ENCODE measurements at regions not wholly inside any gene's neighbourhood (a gene's known extent, or its start where the extent isn't known, plus 50 kb on each side); places are given as distances from the start of the nearest gene placed in this dataset.

- ChIA-PET POLR2A (no interaction called here), CTCF (ENCODE audit: low intra/inter-chr PET ratio, low total read pairs) (no interaction called here)
- H3K9ac ChIP-seq (ENCODE audit: insufficient read depth, low read depth, low read length): no peak overlapping the region
- no TSS peak for BruUV-seq (replicated peaks)
- H3K4me1 ChIP-seq (ENCODE audit: insufficient read depth, low read length): no peaks in the 10 kb centered on the region
- DNase-seq (ENCODE audit: low spot score) (no peak), FAIRE-seq (no peak), ATAC-seq (no peak)
- no peaks in the 10 kb centered on the region for H3K79me2 ChIP-seq (ENCODE audit: insufficient read depth, low read length)
- WGBS (ENCODE audit: low lambda C conversion rate): 23% methylated on average over 4 of the region's 4 CpGs
- H2AFZ ChIP-seq (ENCODE audit: low read length): no peak overlapping the region
- H3K27me3 ChIP-seq (ENCODE audit: control insufficient read depth in 1 of 2, insufficient read depth in 2 of 2, low read length in 2 of 2): no peaks in the 10 kb centered on the region; a peak in 1 of 5 replicates
- in situ Hi-C loops (cut with HindIII; ENCODE audit: extremely low pct_ligation_motif_present, low pct_unique_long_range_greater_than_20kb): no loop called here
- H3K36me3 ChIP-seq (replicated peaks in 1 of 2; ENCODE audit: control insufficient read depth in 1 of 2, insufficient read depth in 2 of 2, low read length in 2 of 2): no peaks in the 10 kb centered on the region
- TF ChIP-seq ZNF414 (CRISPR knock-in tag; IDR thresholded peaks at IDR 0.05): no peak
- no peak for TF ChIP-seq HBP1 (CRISPR knock-in tag; IDR thresholded peaks at IDR 0.05; ENCODE audit: low read depth)
- no peak for TF ChIP-seq KLF6 (CRISPR knock-in tag; IDR thresholded peaks at IDR 0.05)
- no peak for TF ChIP-seq ZNF24 (IDR thresholded peaks at IDR 0.05)
- no peak for TF ChIP-seq REXO4 (CRISPR knock-in tag; IDR thresholded peaks at IDR 0.05; ENCODE audit: borderline replicate concordance)
- no peak for TF ChIP-seq ZSCAN12 (CRISPR knock-in tag; IDR thresholded peaks at IDR 0.05)
- no peak for TF ChIP-seq ZMYM2 (CRISPR knock-in tag; IDR thresholded peaks at IDR 0.05)
- no peak for TF ChIP-seq ZNF709 (CRISPR knock-in tag; IDR thresholded peaks at IDR 0.05)
- no peak for TF ChIP-seq ZNF790 (CRISPR knock-in tag; IDR thresholded peaks at IDR 0.05; ENCODE audit: borderline replicate concordance)
- no peak for TF ChIP-seq MLXIP (CRISPR knock-in tag; IDR thresholded peaks at IDR 0.05; ENCODE audit: borderline replicate concordance)
- TF ChIP-seq ZNF780A (CRISPR knock-in tag; IDR thresholded peaks at IDR 0.05): no peak
- H4K20me1 ChIP-seq (ENCODE audit: insufficient read depth, low read length): no peaks in the 10 kb centered on the region
- no peaks in the 10 kb centered on the region for H3K9me3 ChIP-seq (ENCODE audit: low read length)
- H3K27ac ChIP-seq (ENCODE audit: extremely low read length, insufficient read depth, low read length): no peak overlapping the region
- intact Hi-C loops (cut with micrococcal nuclease; ENCODE audit: unreplicated experiment): no loop called here
- H3K4me3 ChIP-seq (replicated peaks in 1 of 3; ENCODE audit: insufficient read depth in 1 of 3, low read depth in 2 of 3, low read length in 3 of 3): no peak overlapping the region
- no peak overlapping the region for H3K4me2 ChIP-seq (ENCODE audit: low read depth, low read length)
Observed at GRCh38 chr16:79288066-79288465, 312.5 kb downstream of the MAF start.
